ENCODE measurements at regions not wholly inside any gene's neighbourhood (a gene's known extent, or its start where the extent isn't known, plus 50 kb on each side); places are given as distances from the start of the nearest gene placed in this dataset.

DNA sequence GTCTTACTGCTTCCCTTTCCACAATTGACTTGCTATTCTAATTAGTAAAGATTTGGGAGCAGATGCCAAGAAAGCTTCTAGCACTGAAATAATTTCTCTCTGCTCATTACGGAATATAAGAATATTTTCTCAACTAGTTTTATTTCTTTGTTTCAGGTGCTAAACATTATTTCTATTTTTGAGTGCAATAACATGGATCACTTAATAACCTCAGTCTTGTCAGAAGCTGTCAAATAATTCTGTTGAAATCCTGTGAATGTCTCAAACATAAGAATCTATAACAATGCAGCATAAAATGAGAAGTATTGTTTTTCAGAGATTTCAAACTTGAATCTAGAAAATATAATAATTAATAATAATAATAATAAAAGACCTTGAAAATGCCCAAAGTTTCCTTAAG lies 1221.0 kb downstream of the DSC3 start:
- Histone ChIP-seq H3K9me2 (replicated peaks; ENCODE audit: low read depth, low read length) (no peaks in the 10 kb centered on the region), H3F3A (ENCODE audit: low read depth) (no peaks in the 10 kb centered on the region), H3K9me3 (ENCODE audit: insufficient read depth, low read depth, low read length) (no peaks in the 10 kb centered on the region), H2AFZ (ENCODE audit: low read length) (no peak overlapping the region), H3K4me1 (ENCODE audit: insufficient read depth, low read length, poor library complexity, severe bottlenecking) (no peaks in the 10 kb centered on the region), H3K4me2 (ENCODE audit: low read depth, low read length, poor library complexity, severe bottlenecking) (no peak overlapping the region), H3K9ac (ENCODE audit: low read depth, low read length, poor library complexity, severe bottlenecking) (no peak overlapping the region), H3K4me3 (ENCODE audit: low read length, poor library complexity, severe bottlenecking) (no peak overlapping the region), H3K79me2 (ENCODE audit: insufficient read depth, low read length) (no peaks in the 10 kb centered on the region), H3K36me3 (ENCODE audit: insufficient read depth, low read length) (no peaks in the 10 kb centered on the region), H4K20me1 (ENCODE audit: insufficient read depth, low read length, poor library complexity, severe bottlenecking) (no peaks in the 10 kb centered on the region), H3K27me3 (ENCODE audit: insufficient read depth, low read length, poor library complexity, severe bottlenecking) (no peaks in the 10 kb centered on the region)
- TF ChIP-seq, protein P1, sequence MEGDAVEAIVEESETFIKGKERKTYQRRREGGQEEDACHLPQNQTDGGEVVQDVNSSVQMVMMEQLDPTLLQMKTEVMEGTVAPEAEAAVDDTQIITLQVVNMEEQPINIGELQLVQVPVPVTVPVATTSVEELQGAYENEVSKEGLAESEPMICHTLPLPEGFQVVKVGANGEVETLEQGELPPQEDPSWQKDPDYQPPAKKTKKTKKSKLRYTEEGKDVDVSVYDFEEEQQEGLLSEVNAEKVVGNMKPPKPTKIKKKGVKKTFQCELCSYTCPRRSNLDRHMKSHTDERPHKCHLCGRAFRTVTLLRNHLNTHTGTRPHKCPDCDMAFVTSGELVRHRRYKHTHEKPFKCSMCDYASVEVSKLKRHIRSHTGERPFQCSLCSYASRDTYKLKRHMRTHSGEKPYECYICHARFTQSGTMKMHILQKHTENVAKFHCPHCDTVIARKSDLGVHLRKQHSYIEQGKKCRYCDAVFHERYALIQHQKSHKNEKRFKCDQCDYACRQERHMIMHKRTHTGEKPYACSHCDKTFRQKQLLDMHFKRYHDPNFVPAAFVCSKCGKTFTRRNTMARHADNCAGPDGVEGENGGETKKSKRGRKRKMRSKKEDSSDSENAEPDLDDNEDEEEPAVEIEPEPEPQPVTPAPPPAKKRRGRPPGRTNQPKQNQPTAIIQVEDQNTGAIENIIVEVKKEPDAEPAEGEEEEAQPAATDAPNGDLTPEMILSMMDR (conservative IDR thresholded peaks at IDR 0.05; ENCODE audit: low read length): no peak
- TF ChIP-seq EZH2phosphoT487 (IDR thresholded peaks at IDR 0.05; ENCODE audit: borderline replicate concordance): no peak

DNA sequence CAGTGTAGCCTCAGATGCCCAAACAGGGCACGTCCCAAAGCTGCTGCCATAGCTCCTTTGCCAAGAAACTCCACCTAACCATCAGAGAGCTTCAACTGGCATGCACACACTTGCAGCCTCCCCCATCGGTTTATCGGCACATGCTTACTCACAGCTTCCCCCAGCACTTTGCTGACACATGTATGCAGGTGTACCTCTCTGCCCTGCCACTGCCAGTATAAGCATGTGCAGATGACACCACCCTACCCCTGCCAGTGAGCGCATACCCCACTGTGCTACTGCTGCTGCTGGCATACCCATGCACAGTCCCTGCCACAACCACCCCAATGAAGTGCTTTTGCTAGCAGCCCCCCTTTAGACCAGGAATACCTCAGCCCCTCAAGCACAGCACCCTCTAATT lies 1231.0 kb downstream of the DSC3 start:
- TF ChIP-seq EZH2phosphoT487 (IDR thresholded peaks at IDR 0.05; ENCODE audit: borderline replicate concordance): no peak
- TF ChIP-seq, protein P1 (conservative IDR thresholded peaks at IDR 0.05; ENCODE audit: low read length): no peak
- H3K79me2 ChIP-seq (ENCODE audit: insufficient read depth, low read length): no peaks in the 10 kb centered on the region
- H3K9me3 ChIP-seq (ENCODE audit: insufficient read depth, low read depth, low read length): 0 out of 2 replicates have a peak, but pooled peaks cover 2% of the 10 kb centered on the region
- H3K4me2 ChIP-seq (ENCODE audit: low read depth, low read length, poor library complexity, severe bottlenecking): no peak overlapping the region
- no peaks in the 10 kb centered on the region for H3K9me2 ChIP-seq (replicated peaks; ENCODE audit: low read depth, low read length)
- no peaks in the 10 kb centered on the region for H3K36me3 ChIP-seq (ENCODE audit: insufficient read depth, low read length)
- no peaks in the 10 kb centered on the region for H3K4me1 ChIP-seq (ENCODE audit: insufficient read depth, low read length, poor library complexity, severe bottlenecking)
- no peaks in the 10 kb centered on the region for H3F3A ChIP-seq (ENCODE audit: low read depth)
- H3K27me3 ChIP-seq (ENCODE audit: insufficient read depth, low read length, poor library complexity, severe bottlenecking): no peaks in the 10 kb centered on the region
- H4K20me1 ChIP-seq (ENCODE audit: insufficient read depth, low read length, poor library complexity, severe bottlenecking): no peaks in the 10 kb centered on the region
- no peak overlapping the region for H2AFZ ChIP-seq (ENCODE audit: low read length)
- no peak overlapping the region for H3K4me3 ChIP-seq (ENCODE audit: low read length, poor library complexity, severe bottlenecking)
- no peak overlapping the region for H3K9ac ChIP-seq (ENCODE audit: low read depth, low read length, poor library complexity, severe bottlenecking)

GRCh38 chr18:29780816-29781215 lies 1261.7 kb downstream of the DSC3 start:
- Histone ChIP-seq H4K20me1 (ENCODE audit: insufficient read depth, low read length, poor library complexity, severe bottlenecking) (no peaks in the 10 kb centered on the region), H2AFZ (ENCODE audit: low read length) (no peak overlapping the region), H3K27me3 (ENCODE audit: insufficient read depth, low read length, poor library complexity, severe bottlenecking) (no peaks in the 10 kb centered on the region), H3K36me3 (ENCODE audit: insufficient read depth, low read length) (no peaks in the 10 kb centered on the region), H3K9me3 (ENCODE audit: insufficient read depth, low read depth, low read length) (no peaks in the 10 kb centered on the region), H3K79me2 (ENCODE audit: insufficient read depth, low read length) (no peaks in the 10 kb centered on the region), H3F3A (ENCODE audit: low read depth) (no peaks in the 10 kb centered on the region), H3K4me1 (ENCODE audit: insufficient read depth, low read length, poor library complexity, severe bottlenecking) (no peaks in the 10 kb centered on the region), H3K9me2 (replicated peaks; ENCODE audit: low read depth, low read length) (no peaks in the 10 kb centered on the region), H3K4me3 (ENCODE audit: low read length, poor library complexity, severe bottlenecking) (no peak overlapping the region), H3K9ac (ENCODE audit: low read depth, low read length, poor library complexity, severe bottlenecking) (no peak overlapping the region), H3K4me2 (ENCODE audit: low read depth, low read length, poor library complexity, severe bottlenecking) (no peak overlapping the region)
- TF ChIP-seq, protein P1 (conservative IDR thresholded peaks at IDR 0.05; ENCODE audit: low read length): no peak
- no peak for TF ChIP-seq EZH2phosphoT487 (IDR thresholded peaks at IDR 0.05; ENCODE audit: borderline replicate concordance)
